ENCODE measurements at regions not wholly inside any gene's neighbourhood (a gene's known extent, or its start where the extent isn't known, plus 50 kb on each side); places are given as distances from the start of the nearest gene placed in this dataset.
"Not testable (repeated sequence)": the region's sequence is repeated elsewhere in the genome, so short reads cannot be mapped to it uniquely, and the experiment has no call there.

DNA sequence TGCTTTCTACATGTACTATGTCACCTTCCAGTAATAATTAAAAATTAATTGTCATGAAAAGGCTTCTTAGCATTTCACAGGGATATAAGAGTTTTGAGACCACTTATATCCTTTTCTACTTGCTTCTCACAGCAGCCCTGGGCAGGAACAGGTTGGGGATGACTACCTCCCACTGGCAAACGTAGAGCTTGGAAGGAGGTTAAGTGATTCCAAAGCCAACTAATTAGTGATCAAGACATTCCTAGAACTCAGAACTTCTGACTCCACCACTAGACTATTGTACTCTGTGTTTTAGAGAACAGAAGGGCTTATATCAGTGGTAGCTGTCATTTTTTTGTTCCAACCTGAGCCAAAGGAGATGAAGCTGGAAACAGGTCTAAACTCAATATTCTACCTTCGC, 364.5 kb upstream of the BOD1L1 start:
- no peak for DNase-seq
- in situ Hi-C loops (cut with MboI; ENCODE audit: low pct_unique_long_range_greater_than_20kb, low sequenced_read_pairs), result no loop called here

DNA sequence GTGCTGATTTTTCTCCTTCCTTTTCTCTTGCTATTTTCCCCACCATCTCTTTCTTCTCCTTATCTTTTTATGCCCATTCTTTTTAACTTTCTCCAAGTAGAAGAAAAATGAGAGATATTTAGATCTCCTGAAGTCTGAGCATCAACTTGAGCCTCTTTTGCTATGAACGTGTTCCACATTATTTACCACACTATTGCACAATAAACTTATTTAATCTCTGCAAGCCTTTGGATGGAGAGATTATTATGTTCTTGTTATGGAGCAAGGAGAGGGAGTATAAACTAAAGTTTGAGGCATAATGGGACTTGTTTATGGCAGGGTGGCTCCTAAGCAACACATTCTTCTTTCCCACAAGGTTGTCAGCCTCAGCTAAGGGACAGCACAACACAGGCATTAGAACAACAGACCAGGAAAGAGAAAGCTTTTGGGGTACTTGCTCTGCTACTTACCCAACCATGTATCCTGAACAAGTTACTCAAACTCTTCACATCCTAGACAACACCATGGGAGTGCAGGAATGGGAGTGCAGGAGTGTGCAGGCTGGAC, 365.5 kb upstream of the BOD1L1 start:
- no peak for DNase-seq
- in situ Hi-C loops (cut with MboI; ENCODE audit: low pct_unique_long_range_greater_than_20kb, low sequenced_read_pairs), result no loop called here

DNA sequence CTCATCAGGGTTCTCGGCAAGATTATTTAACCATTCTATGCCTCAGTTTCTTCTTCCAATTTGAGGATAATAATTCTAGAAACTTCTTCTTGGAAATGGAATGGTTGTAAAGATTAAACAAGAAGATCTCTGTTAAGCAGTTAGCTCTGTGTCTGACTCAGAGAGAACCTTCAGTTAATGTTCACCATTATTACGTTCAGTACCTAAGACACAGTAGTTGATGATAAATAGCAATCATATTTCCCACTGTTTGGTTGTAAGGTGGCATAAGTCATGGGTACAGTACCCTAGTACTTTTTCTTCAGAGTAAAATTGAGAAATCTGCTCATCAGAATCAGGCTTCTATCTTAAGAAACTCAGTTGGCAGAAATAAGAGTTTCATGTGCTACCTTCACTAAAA, 366.5 kb upstream of the BOD1L1 start:
- DNase-seq, result no peak
- in situ Hi-C loops (cut with MboI; ENCODE audit: low pct_unique_long_range_greater_than_20kb, low sequenced_read_pairs), result no loop called here

- DNase-seq, result no peak
- in situ Hi-C loops (cut with MboI; ENCODE audit: low pct_unique_long_range_greater_than_20kb, low sequenced_read_pairs), result no loop called here
These were observed 371.4 kb upstream of the BOD1L1 start for GRCh38 chr4:13998850-13999445.

DNA sequence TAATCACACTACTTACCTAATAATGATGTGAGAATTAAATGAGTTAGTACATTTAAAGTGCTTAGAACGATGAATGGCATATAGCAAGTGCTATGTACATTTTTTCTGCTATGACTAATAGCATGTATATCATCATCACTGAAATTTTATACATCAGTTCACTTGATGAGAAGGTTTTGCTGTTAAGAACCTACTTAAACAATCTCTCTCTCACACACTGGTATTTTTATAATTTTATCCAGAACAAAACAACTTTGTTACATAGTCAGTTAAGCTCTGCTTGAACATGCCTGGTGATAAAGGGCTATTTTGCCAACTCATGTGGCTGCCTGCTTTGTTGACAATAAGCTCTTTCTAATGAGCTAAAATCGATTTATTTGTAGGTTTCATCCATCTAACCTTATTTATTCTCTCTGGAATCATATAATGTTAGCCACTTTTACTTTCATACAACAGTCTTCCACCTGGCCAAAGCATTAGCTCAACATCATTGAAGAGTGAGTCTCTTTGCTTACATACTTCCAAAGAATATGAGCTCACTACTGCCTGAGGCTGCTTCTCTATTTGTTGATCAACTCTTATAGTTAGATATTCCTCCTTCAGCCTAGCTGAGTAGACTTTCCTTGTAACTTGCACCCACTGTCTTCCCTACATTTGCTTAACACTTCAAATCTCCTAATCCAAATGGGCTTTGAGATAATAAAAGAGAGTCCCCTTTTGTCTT, 372.7 kb upstream of the BOD1L1 start:
- in situ Hi-C loops (cut with MboI; ENCODE audit: low pct_unique_long_range_greater_than_20kb, low sequenced_read_pairs), result no loop called here
- no peak for DNase-seq

DNA sequence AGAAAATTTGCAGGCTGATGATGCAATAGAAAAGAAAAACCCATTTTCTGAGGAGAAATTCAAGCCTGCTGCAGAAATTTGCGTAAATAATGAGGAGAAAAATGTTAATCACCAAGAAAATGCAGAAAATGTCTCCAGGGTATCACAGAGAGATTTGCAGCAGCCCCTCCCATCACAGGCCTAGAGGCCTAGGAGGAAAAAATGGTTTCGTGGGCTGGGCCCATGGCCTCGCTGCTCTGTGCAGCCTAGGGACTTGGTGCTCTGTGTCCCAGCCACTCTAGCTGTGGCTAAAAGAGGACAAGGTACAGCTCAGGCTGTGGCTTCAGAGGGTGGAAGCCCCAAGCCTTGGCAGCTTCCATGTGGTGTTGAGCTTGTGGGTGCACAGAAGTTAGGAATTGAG, 374.8 kb upstream of the BOD1L1 start:
- DNase-seq; in situ Hi-C loops (cut with MboI; ENCODE audit: low pct_unique_long_range_greater_than_20kb, low sequenced_read_pairs): not testable (repeated sequence)

- DNase-seq, result peak; percentile 86
- in situ Hi-C loops (cut with MboI; ENCODE audit: low pct_unique_long_range_greater_than_20kb, low sequenced_read_pairs), result no loop called here
These were observed 381.0 kb upstream of the BOD1L1 start for GRCh38 chr4:14008494-14008893.

DNA sequence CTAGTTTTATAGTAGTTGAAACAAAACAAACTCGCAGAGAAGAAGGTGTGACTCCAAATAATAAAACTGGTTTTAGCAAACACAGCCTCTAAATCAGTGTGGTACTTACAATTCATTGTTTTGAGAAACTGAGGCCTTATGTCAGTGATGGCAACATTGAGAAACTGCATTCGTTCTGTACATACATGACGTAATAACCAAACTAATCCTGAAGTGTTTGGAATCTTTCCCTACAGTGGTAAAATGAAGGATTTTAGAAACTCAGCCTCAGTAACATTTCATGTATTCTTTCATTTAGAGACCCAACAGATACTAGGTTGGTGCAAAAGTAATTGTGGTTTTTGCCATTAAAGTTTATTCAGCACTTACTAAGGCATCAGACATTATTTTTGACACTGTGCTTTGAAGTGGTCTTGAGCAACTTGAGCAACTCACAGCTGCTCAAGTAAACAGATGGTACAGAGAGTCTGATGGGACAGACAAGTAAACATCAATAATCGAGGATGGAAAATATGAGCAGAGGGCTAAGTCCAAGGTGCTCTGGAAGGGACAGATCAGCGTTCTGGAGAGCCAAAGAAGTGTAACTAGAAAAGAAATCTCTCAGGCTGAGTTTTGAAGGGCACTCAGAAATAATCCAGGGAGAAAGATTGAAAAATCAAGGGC, 390.8 kb upstream of the BOD1L1 start:
- in situ Hi-C loops (cut with MboI; ENCODE audit: low pct_unique_long_range_greater_than_20kb, low sequenced_read_pairs), result no loop called here
- DNase-seq, result no peak

GRCh38 chr4:14022456-14022855, 394.9 kb upstream of the BOD1L1 start:
- DNase-seq, result no peak
- in situ Hi-C loops (cut with MboI; ENCODE audit: low pct_unique_long_range_greater_than_20kb, low sequenced_read_pairs), result no loop called here

GRCh38 chr4:14023036-14023435, 395.5 kb upstream of the BOD1L1 start:
- DNase-seq, result no peak
- in situ Hi-C loops (cut with MboI; ENCODE audit: low pct_unique_long_range_greater_than_20kb, low sequenced_read_pairs), result no loop called here

DNA sequence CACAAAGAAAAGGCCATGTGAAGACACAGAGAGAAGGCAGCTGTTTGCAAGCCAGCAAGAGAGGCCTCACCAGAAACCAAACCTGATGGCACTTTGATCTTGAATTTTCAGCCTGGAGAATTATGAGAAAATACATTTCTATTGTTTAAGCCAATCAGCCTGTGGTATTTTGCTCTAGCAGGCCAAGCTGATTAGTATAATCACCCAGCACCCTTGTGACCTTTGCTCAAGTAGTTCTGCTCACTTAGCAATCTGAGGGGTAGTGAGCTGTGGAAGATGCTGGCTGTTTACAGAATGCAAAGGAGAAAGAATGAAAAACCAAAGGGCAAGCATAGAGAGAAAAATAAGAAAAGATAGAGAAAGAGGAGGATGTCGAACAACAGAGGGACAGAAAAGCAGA, 396.4 kb upstream of the BOD1L1 start:
- in situ Hi-C loops (cut with MboI; ENCODE audit: low pct_unique_long_range_greater_than_20kb, low sequenced_read_pairs), result no loop called here
- DNase-seq, result no peak

GRCh38 chr4:14025111-14025510, 397.6 kb upstream of the BOD1L1 start:
- in situ Hi-C loops (cut with MboI; ENCODE audit: low pct_unique_long_range_greater_than_20kb, low sequenced_read_pairs), result no loop called here
- DNase-seq, result no peak

DNA sequence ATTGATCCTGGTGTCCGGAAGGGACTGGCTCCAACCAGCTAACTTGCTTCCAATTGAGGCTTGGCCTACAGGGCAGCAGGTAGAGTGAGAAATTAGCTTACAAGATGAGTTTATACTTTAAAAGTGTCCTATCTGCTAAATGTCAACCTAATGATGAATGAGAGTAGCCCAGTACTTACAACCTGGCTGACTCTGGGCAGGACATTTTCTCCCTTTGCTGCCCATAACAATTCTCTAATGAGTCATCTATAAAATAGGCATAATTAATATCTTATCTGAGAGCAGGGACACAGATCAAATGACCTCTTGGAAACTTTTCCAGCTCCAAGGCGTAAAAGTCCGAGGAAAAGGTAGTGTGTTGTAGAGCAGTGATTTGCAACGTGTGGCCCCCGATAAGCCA, 398.4 kb upstream of the BOD1L1 start:
- no peak for DNase-seq
- in situ Hi-C loops (cut with MboI; ENCODE audit: low pct_unique_long_range_greater_than_20kb, low sequenced_read_pairs), result no loop called here

DNA sequence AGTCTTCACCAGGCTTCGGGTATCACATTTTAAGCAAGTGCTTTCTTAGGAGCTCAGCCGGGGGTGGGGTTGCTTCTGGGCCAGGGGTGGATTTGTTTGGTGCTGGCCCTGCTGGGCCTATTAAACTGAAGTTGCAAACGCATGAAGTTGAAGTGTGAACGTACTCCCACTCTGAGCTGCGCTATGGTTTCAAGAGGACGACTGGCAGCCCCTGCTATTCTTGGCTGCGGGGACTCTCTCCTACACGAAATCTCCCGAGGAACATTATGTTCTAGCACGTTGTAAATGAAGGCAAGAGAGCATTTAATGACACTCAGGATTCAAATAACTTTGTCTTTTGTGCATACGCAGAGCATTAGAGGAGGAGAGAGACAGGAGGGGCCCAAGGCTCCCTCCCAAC, 401.3 kb upstream of the BOD1L1 start:
- no peak for DNase-seq
- in situ Hi-C loops (cut with MboI; ENCODE audit: low pct_unique_long_range_greater_than_20kb, low sequenced_read_pairs), result no loop called here

GRCh38 chr4:14035076-14035475, 407.6 kb upstream of the BOD1L1 start:
- in situ Hi-C loops (cut with MboI; ENCODE audit: low pct_unique_long_range_greater_than_20kb, low sequenced_read_pairs), result no loop called here
- DNase-seq, result no peak

GRCh38 chr4:14043203-14043602, 415.7 kb upstream of the BOD1L1 start:
- in situ Hi-C loops (cut with MboI; ENCODE audit: low pct_unique_long_range_greater_than_20kb, low sequenced_read_pairs), result no loop called here
- no peak for DNase-seq

GRCh38 chr4:14046642-14047041, 419.1 kb upstream of the BOD1L1 start:
- DNase-seq, result no peak

DNA sequence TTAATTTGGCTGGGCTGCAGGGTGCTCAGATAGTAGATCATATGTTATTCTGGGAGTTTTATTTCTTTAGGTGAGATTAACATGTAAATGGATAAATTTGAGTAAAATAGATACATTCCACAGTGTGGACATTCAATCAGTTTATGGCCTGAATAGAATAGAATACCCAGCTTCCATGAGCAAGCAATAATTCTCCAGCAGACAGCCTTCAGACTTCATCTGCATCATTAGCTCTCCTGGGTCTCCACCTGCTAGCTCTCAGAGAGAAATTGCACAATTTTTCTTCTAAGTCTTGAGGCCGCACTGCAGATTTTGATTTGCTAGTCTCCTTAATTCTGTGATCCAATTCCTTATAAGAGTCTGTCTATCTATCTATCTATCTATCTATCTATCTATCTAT, 420.3 kb upstream of the BOD1L1 start:
- in situ Hi-C loops (cut with MboI; ENCODE audit: low pct_unique_long_range_greater_than_20kb, low sequenced_read_pairs), result no loop called here
- DNase-seq, result no peak

More at GRCh38 chr4:14046642-14047041, 419.1 kb upstream of the BOD1L1 start:
- in situ Hi-C loops (cut with MboI; ENCODE audit: low pct_unique_long_range_greater_than_20kb, low sequenced_read_pairs), result no loop called here

DNA sequence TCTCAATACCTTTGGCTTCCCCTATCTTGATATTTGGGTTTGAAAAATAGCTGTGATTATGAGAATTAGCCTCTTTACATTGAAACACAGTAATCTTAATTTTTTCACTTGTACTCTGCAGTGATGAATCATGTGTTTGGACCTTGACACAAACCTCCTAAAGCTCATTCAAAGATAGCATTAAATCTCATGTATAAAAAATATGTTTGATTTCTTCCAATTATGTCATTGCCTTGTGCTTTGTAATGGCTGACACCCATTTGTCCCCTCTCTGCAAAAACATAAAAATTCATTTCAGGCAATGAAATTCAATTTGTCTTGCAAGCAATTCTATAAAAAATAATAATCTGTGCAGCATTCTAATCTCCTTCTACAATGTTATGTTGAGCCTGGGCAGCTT, 422.4 kb upstream of the BOD1L1 start:
- no peak for DNase-seq
- in situ Hi-C loops (cut with MboI; ENCODE audit: low pct_unique_long_range_greater_than_20kb, low sequenced_read_pairs), result no loop called here

DNA sequence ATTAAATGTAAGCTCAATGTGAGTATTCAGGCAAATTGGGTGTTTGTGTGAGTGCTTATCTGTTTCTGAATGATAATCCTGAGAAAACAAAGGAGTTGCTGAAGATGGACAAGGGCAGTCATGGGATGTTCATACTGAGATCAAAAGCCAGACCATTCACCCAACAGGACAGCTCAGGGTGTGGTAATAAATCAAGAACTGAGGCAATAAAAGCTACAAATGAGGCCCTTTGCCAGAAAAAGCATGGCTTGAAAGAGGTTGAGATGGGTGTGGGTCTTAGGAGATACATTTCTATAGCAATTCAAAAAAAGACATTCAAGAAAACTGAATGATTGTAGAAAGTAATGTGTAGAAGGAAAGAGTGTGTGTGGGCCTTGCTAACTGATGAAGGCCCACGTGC, 425.8 kb upstream of the BOD1L1 start:
- in situ Hi-C loops (cut with MboI; ENCODE audit: low pct_unique_long_range_greater_than_20kb, low sequenced_read_pairs), result no loop called here
- DNase-seq, result no peak

Data from KBM-7 (cell line).